ENCODE measurements at regions not wholly inside any gene's neighbourhood (a gene's known extent, or its start where the extent isn't known, plus 50 kb on each side); places are given as distances from the start of the nearest gene placed in this dataset.

DNA sequence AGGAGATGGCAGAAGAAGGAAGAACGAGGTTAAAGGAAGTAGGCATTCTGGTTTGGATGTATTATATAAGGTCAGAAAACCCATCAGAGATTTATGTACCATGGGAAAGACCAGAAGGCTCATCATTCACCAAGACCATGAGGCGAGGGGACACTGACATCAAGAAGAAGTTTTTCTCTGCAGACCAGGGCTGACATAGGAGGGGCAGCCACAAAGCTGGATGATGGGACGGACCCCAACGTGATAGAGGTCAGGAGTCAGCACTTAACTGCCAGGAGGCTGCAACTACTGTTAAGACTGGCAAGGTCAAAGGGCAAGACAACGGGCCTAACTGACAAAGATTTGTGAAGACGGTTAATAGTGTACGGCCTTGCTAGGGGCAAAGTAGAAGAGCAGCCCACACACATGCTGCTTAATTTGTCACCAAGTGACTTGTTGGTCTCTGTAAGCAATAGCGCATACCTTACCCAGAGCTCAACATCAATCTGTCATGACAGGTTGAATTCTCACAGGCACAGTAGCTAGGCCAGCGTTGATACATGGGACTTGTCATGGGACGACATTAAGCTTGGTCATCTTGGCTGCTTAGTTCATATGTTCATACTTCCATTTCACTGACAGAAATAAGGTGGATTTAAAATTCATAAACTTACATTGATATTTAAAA, 579.7 kb upstream of the CDH10 start:
- TF ChIP-seq CTCF (IDR thresholded peaks at IDR 0.05 in 8 of 11, conservative IDR thresholded peaks at IDR 0.05 in 3 of 11) = no peak
- TF ChIP-seq POLR2A (IDR thresholded peaks at IDR 0.05) = no peak
- no peak for TF ChIP-seq POLR2AphosphoS5 (IDR thresholded peaks at IDR 0.05)
